ENCODE measurements at regions not wholly inside any gene's neighbourhood (a gene's known extent, or its start where the extent isn't known, plus 50 kb on each side); places are given as distances from the start of the nearest gene placed in this dataset.
"Not testable (repeated sequence)": the region's sequence is repeated elsewhere in the genome, so short reads cannot be mapped to it uniquely, and the experiment has no call there.

DNA sequence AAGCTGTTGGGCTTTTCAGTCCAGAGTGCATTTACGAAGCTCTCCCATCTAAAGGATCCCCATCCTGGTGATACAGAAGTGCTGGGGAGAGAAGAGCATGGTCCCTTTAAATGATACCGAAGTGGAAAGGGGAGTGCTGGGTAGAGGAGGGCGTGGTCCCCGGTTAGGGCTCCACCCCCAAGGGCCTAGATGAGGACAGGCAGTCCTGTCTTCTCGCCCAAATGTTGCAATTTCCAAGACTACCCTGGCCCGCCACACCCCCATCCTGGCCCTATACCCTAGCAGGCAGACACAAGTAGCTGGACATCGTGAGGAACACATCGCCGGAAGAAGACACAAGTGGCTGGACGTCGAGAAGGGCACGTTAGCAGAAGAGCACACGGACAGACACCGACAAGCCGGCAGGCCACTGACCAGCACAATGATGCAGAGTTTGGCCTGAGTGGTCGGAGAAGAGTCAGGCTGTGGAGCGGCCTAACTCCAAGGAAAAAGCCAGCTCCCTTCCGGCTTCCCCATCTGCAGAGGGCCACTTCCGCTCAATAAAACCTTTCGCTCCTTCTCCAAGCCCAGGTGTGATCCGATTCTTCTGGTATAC, 439.5 kb upstream of the NRP1 start:
- Mint-ChIP-seq H3K27me3 (no peaks in the 10 kb centered on the region), H3K36me3 (no peaks in the 10 kb centered on the region), H3K27ac (no peak overlapping the region), H3K4me1 (no peaks in the 10 kb centered on the region), H3K9me3 (peaks cover 3% of the 10 kb centered on the region), H3K4me3 (no peak overlapping the region)
- ATAC-seq = no peak

DNA sequence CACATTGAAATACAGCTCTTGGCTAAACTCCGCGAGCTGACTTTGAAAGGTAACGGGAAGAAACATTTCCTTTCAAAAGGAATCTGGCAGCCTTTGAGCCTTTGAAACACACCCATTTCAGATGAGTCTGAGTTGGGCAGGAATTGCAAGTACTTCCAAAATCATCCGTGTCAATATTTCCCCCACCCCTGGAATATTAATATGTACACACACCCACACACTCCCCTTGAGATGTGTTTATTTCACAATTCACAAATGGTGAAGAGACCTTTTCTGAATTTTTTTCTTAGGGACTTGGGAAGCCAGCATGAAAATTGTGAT, 438.7 kb upstream of the NRP1 start:
- Mint-ChIP-seq H3K27ac (no peak overlapping the region), H3K4me1 (no peaks in the 10 kb centered on the region)

DNA sequence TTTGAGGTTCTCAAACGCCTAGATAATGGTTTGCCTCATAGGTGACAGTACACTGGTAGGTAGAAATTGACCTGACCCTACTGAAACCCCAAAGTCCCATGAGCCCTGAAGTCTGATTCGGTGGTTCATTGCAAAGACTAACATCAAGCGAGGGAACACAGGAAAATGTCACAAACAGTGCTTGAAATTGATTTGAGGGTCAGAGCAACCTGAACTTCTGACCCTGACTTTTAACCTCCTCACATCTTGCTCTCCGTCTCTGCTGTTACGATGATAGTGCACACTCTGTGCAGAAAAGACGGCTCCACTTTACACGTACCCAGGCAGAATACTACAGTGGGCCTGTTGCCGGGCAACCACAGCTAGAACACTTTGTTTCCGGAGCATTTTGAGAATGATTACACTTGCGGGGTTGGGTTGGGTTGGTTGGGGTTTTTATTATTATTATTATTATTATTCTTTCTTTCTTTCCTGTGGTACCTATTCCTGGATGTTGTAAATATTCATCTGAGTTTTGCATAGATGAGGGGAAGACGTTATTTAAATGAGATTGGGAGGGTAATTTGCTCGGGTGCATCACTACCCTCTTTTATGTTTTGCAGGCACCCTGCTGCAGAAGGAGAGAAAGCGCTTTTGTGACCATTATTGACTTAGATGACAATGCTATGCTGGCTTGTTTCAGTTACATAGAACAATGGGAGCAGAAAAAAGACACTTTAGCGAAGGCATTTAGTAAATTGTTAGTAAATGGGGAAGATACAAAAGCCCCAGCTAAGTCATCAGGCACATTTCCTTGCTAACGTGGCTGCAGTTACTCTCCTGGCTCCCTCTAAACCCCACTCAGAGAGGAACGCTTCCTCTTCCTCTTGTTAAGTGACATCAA, 438.1 kb upstream of the NRP1 start:
- H3K4me3 Mint-ChIP-seq = no peak overlapping the region

More for the DNA sequence above, 438.7 kb upstream of the NRP1 start:
- Mint-ChIP-seq H3K36me3 (no peaks in the 10 kb centered on the region), H3K4me3 (no peak overlapping the region), H3K9me3 (peaks cover 3% of the 10 kb centered on the region), H3K27me3 (no peaks in the 10 kb centered on the region)
- no peak for ATAC-seq

DNA sequence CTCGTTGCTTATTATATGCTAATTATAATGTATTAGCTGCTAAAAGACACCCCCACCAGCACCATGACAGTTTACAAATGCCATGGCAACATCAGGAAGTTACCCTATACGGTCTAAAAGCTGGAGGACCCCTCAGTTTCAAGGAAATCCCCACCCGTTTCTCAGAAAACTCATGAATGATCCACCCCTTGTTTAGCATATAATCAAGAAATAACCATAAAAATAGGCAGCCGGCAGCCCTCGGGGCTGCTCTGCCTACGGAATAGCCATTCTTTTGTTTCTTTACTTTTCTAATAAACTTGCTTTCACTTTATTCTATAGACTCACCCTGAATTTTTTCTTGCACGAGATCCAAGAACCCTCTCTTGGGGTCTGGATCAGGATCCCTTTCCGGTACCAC, 437.4 kb upstream of the NRP1 start:
- not testable (repeated sequence) for H3K4me3 Mint-ChIP-seq, ATAC-seq, H3K36me3 Mint-ChIP-seq, H3K27ac Mint-ChIP-seq, H3K9me3 Mint-ChIP-seq, H3K4me1 Mint-ChIP-seq, H3K27me3 Mint-ChIP-seq

More for the DNA sequence above, 438.1 kb upstream of the NRP1 start:
- Mint-ChIP-seq H3K4me1 (no peaks in the 10 kb centered on the region), H3K36me3 (no peaks in the 10 kb centered on the region), H3K27me3 (no peaks in the 10 kb centered on the region), H3K9me3 (peaks cover 3% of the 10 kb centered on the region), H3K27ac (no peak overlapping the region)
- ATAC-seq = no peak

DNA sequence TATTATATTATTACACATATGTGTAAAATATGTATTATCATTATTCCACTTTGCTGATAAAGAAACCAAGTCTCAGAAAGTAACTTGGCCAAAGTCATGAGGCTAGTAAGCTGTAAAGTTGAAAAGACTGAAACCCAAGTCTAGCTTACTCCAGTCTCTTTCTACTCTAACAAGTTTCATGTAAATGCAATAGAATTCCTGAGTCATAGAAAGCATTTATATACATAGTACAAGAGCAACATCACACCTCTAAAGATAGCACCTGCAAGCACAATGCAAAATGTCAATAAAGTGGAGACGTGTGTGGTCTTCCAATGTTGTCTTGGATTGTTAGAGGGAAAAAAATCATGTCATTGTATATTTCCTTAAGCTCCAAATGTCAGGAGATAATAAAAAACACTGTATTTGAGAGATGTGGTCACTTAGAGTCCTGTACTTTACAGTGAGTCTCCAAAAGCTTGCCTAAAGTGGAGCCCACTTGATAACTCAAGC, 430.3 kb upstream of the NRP1 start:
- Mint-ChIP-seq H3K36me3 (no peaks in the 10 kb centered on the region), H3K27me3 (no peaks in the 10 kb centered on the region), H3K4me3 (no peak overlapping the region), H3K27ac (no peak overlapping the region), H3K9me3 (peaks cover 3% of the 10 kb centered on the region), H3K4me1 (no peaks in the 10 kb centered on the region)
- ATAC-seq = no peak

DNA sequence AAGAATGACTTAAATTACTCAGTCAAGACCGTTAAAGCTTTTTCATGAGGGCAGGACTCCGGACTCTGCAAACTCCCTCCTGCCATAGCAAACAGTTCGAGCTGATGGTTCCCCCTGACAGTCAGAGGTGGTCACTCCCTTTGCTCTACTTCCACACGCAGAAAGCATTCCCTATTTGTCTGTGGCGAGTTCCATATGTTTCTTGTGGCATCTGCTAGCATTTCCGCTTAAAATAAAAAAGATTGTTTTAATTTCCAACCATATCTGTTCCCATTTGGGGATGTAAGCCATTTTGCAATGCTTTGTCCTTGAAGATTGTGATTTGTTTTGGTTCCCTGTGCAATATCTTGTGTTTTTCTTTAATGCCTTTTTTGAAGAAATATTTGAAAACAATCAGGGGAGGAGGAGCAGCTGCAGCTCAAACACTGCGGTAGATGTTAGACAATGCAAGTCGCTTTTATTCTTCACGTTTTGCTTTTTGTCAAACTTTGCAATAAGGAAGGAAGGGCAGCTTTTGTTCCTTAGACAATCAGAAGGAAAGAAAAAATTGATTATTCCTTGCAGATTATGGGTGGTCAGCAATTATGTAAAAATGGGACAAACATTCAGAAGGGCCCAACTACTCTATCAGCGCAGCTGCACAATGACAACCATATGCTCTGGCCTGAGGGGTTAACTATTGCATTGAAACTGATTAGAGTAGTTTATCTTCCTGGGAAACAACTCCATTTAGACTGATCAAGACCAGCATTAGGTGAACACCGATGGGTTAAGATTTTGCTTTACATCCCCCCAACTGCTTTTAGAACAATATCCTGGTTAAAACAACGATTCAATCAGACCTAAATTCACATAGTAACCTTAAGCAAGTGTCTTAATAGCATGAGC, 425.8 kb upstream of the NRP1 start:
- Mint-ChIP-seq H3K9me3 (peaks cover 3% of the 10 kb centered on the region), H3K4me3 (no peak overlapping the region), H3K36me3 (no peaks in the 10 kb centered on the region), H3K27me3 (no peaks in the 10 kb centered on the region), H3K27ac (no peak overlapping the region), H3K4me1 (no peaks in the 10 kb centered on the region)
- ATAC-seq = no peak

DNA sequence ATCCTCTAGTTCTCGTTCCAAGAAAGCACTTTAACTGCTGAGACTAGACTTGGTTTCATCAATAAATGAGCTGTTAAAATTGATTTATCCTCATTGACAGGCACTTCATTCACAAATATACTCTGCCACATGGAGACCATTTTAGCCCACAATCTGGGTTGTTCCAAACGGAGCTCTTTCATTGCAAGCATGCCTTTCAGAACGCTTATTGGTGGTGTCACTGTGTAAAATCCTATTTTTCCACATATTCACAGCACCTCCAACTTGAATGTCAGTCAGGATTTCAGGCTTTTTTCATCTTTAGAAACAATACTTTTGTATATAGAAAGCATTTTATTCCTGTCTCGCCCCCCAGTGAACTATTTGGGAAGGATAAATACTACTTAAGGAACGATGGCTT, 424.7 kb upstream of the NRP1 start:
- H3K4me3 Mint-ChIP-seq = no peak overlapping the region
- ATAC-seq = no peak
- H3K4me1 Mint-ChIP-seq = no peaks in the 10 kb centered on the region
- no peak overlapping the region for H3K27ac Mint-ChIP-seq
- H3K9me3 Mint-ChIP-seq = peaks cover 3% of the 10 kb centered on the region
- no peaks in the 10 kb centered on the region for H3K27me3 Mint-ChIP-seq
- no peaks in the 10 kb centered on the region for H3K36me3 Mint-ChIP-seq

DNA sequence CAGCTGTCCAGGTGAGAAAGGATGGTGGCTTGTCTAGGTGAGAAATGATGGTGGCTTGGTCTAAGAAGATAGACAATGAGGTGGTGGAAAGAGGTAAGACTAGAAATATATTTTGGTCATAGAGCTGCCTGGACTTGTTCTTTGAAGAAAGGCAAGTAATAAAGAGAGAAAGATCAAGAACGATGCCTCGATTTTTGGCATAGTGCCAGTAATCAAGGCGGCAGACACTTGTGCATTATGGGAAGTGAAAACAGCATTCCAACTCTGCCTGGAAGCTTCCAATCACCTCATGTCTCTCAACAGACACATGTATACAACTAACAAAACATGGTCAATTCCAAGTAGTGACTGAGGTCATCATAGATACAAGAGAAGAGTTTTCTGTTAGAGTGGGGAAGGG, 423.8 kb upstream of the NRP1 start:
- peaks cover 3% of the 10 kb centered on the region for H3K9me3 Mint-ChIP-seq
- no peaks in the 10 kb centered on the region for H3K27me3 Mint-ChIP-seq
- H3K36me3 Mint-ChIP-seq = no peaks in the 10 kb centered on the region
- H3K4me3 Mint-ChIP-seq = no peak overlapping the region
- no peak overlapping the region for H3K27ac Mint-ChIP-seq
- H3K4me1 Mint-ChIP-seq = no peaks in the 10 kb centered on the region
- ATAC-seq = no peak

DNA sequence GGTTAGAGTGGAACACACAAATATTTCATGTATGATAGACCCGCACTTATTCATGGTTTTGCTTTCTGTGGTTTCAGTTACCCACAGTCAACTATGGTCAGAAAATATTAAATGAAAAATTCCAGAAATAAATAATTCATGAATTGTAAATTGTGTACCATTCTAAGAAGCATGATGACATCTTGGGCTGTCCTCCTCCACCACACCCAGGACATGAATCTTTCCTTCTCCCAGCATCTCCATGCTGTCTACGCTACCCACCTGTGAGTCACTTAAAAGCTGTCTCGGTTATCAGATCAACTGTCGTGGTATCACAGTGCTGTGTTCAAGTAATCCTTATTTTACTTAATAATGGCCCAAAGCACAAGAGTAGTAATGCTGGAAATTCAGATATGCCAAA, 419.6 kb upstream of the NRP1 start:
- no peaks in the 10 kb centered on the region for H3K36me3 Mint-ChIP-seq
- ATAC-seq = no peak

DNA sequence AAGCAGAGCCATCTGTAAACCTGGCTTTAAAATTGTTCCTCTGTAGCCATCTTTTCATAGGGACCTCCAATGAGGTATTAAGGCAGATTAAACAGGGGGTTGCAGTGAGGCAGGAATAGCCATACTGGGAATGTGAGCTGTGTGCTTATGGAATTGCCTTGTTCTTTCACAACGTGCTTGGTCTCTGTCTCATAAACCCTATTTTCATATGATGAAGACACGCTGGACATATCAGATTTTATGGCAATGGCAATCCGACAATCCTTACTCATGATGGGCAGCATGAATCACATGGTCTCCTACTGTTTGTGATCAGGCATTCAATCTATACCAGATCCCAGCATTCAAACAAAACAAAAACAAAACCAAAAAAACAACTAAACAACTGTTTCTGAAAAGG, 418.9 kb upstream of the NRP1 start:
- H3K36me3 Mint-ChIP-seq = no peaks in the 10 kb centered on the region
- no peaks in the 10 kb centered on the region for H3K9me3 Mint-ChIP-seq
- no peak overlapping the region for H3K27ac Mint-ChIP-seq
- H3K4me3 Mint-ChIP-seq = no peak overlapping the region
- no peaks in the 10 kb centered on the region for H3K27me3 Mint-ChIP-seq
- H3K4me1 Mint-ChIP-seq = no peaks in the 10 kb centered on the region
- no peak for ATAC-seq

More for the DNA sequence above, 419.6 kb upstream of the NRP1 start:
- Mint-ChIP-seq H3K9me3 (no peaks in the 10 kb centered on the region), H3K4me1 (no peaks in the 10 kb centered on the region), H3K4me3 (no peak overlapping the region), H3K27ac (no peak overlapping the region), H3K27me3 (no peaks in the 10 kb centered on the region)

DNA sequence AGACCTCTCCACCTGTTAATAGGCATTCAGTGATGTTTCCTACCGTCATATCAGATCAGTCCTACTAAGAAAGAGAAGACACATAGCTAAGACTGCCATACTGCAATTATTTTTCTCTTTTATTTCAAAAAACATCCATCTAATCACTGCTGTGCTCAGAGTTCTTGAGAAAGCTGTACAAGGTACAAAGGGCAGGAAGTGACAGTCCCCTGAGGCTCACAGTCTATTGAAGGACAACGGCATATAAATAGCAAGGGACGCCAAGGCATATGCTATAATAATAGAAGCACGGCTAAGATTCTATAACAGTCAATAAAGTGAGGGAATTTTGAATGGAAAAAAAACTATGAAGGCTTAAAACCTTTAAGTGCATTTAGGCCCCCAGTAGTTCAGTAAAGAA, 415.3 kb upstream of the NRP1 start:
- Mint-ChIP-seq H3K36me3 (no peaks in the 10 kb centered on the region), H3K9me3 (peaks cover 4% of the 10 kb centered on the region), H3K27ac (no peak overlapping the region), H3K4me1 (no peaks in the 10 kb centered on the region), H3K27me3 (no peaks in the 10 kb centered on the region), H3K4me3 (no peak overlapping the region)
- ATAC-seq = no peak

DNA sequence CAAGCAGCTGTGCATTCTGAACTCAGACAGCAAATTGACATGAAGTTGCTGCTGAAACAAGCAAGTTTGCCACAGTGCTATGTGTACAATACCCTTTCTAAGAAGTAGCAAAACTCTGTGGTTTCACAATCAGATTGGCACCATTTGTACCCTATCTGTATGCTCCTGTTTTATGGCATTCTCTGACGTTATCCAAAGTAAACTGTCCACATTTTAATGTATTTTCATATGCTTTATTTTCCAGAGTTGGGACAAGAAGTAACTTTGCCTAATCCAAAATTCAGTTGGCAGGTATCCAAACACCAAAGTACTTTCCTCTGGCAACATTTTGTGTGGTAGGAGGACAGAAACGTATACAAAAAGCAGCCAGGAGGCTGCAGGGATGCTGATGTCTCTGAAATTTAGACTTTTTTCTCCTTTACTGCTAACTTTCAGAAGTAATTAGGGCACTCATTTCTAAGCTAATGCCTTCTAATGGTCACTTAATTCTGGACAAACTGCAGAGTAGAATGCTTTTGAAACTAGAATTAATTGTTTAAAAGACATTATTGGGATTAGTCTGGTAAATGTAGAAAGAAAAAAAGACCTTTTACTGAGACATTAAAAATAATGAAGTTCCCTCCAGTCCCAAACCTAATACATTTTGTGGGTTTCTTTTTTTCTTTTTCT, 414.7 kb upstream of the NRP1 start:
- Mint-ChIP-seq H3K9me3 (peaks cover 4% of the 10 kb centered on the region), H3K4me1 (no peaks in the 10 kb centered on the region), H3K27me3 (no peaks in the 10 kb centered on the region), H3K4me3 (no peak overlapping the region), H3K27ac (no peak overlapping the region), H3K36me3 (no peaks in the 10 kb centered on the region)
- no peak for ATAC-seq

DNA sequence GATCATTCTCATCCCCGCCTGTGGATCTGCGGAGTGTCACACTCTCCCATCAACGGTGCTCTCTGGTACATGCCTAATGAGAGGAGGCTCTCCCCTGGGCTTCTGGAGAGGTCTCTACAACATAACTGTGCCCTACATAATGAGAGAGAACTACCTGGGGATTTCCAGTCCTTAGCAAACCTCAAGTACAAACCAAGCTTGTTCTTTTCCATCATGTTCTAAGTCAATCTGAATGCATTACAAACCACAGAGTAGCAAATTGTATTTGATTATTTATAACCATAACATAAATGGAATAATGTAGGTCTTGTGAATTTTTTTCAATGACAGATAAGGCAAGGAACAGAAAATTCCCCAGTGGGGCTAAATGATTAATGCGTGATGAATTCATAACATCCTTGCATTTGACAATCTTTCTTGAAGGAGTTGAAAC, 412.4 kb upstream of the NRP1 start:
- Mint-ChIP-seq H3K36me3 (no peaks in the 10 kb centered on the region), H3K4me3 (no peak overlapping the region)

DNA sequence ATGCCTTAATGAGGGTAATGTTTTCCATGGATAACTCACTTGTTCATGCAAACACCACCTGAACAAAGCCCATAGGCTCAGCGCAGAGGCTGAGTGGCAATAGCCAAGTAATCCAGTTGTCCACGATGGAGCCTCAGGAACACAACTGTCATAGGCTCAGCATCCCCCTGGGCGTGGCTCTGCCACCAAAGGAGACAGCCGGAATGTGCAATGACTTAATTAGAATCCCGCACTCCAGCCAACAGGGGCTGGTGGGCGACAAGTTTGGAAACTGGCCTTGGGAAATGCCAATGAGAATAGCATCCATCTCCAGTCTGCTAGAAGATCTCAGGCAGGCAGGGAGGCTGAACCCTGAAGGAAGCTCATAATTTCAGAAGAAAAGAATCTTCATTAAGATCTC, 411.7 kb upstream of the NRP1 start:
- ATAC-seq = no peak
- no peak overlapping the region for H3K4me3 Mint-ChIP-seq
- H3K4me1 Mint-ChIP-seq = no peaks in the 10 kb centered on the region
- H3K9me3 Mint-ChIP-seq = peaks cover 4% of the 10 kb centered on the region
- no peaks in the 10 kb centered on the region for H3K36me3 Mint-ChIP-seq
- no peak overlapping the region for H3K27ac Mint-ChIP-seq
- H3K27me3 Mint-ChIP-seq = no peaks in the 10 kb centered on the region

More for the DNA sequence above, 412.4 kb upstream of the NRP1 start:
- no peaks in the 10 kb centered on the region for H3K4me1 Mint-ChIP-seq
- no peak for ATAC-seq
- H3K27ac Mint-ChIP-seq = no peak overlapping the region
- no peaks in the 10 kb centered on the region for H3K27me3 Mint-ChIP-seq
- peaks cover 4% of the 10 kb centered on the region for H3K9me3 Mint-ChIP-seq

DNA sequence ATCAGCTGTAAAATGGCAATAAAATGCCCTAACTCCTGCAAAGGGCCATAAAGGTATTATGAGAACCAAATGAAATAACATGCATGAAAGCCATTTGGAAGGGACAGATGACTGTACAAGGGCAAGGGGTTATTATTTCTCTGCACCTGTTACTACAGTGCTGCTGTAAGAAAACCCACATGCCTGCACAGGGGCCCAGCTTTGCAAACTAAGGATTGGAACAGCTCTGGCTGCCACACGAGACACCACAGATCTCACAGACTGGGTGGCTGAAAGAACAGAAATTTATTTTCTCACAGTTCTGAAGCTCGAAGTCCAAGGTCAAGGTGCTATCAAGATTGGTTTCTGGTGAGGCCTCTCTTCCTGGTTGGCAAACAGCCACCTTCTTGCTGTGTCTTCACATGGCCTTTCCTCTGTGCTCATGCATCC, 409.0 kb upstream of the NRP1 start:
- peaks cover 7% of the 10 kb centered on the region for H3K9me3 Mint-ChIP-seq
- no peaks in the 10 kb centered on the region for H3K4me1 Mint-ChIP-seq
- H3K27me3 Mint-ChIP-seq = no peaks in the 10 kb centered on the region
- no peak overlapping the region for H3K4me3 Mint-ChIP-seq
- no peaks in the 10 kb centered on the region for H3K36me3 Mint-ChIP-seq
- no peak for ATAC-seq
- H3K27ac Mint-ChIP-seq = no peak overlapping the region

Measured in stimulated activated memory B cell treated with anti-CD40 and anti-IgM and Interleukin-4, amounts not matched to agents 10 μg/mL and 1 μg/mL and 100 μg/mL, for 72 hours (primary cell).